ENCODE measurements at regions not wholly inside any gene's neighbourhood (a gene's known extent, or its start where the extent isn't known, plus 50 kb on each side); places are given as distances from the start of the nearest gene placed in this dataset.
"Not testable (repeated sequence)": the region's sequence is repeated elsewhere in the genome, so short reads cannot be mapped to it uniquely, and the experiment has no call there.

GRCh38 chr6:133079901-133080300 lies 161.3 kb upstream of the EYA4 start:
- Histone ChIP-seq H3K27me3 (no peaks in the 10 kb centered on the region), H3K36me3 (no peaks in the 10 kb centered on the region), H3K4me1 (0 out of 2 replicates have a peak, but pooled peaks cover 7% of the 10 kb centered on the region), H3K4me3 (no peak overlapping the region), H3K27ac (no peak overlapping the region), H3K9me3 (replicated peaks) (no peaks in the 10 kb centered on the region)
- DNase-seq: no peak

GRCh38 chr6:133083248-133083967 lies 157.7 kb upstream of the EYA4 start:
- Histone ChIP-seq H3K27me3 (no peaks in the 10 kb centered on the region), H3K36me3 (no peaks in the 10 kb centered on the region), H3K27ac (no peak overlapping the region), H3K4me1 (peaks cover 21% of the 10 kb centered on the region), H3K4me3 (no peak overlapping the region), H3K9me3 (replicated peaks) (no peaks in the 10 kb centered on the region)
- no peak for DNase-seq

- Histone ChIP-seq H3K27me3 (no peaks in the 10 kb centered on the region), H3K4me3 (no peak overlapping the region), H3K9me3 (replicated peaks) (no peaks in the 10 kb centered on the region), H3K4me1 (peaks cover 21% of the 10 kb centered on the region), H3K36me3 (no peaks in the 10 kb centered on the region), H3K27ac (peak overlapping the region; percentile 24; the same call in 1 of the 2 replicates)
- peak in 1 of 2 experiments; percentile 6 for DNase-seq
Measured at GRCh38 chr6:133085471-133085870, 155.7 kb upstream of the EYA4 start.

GRCh38 chr6:133085896-133086295 lies 155.3 kb upstream of the EYA4 start:
- H3K9me3 ChIP-seq (replicated peaks): no peaks in the 10 kb centered on the region
- H3K36me3 ChIP-seq: no peaks in the 10 kb centered on the region
- peaks cover 21% of the 10 kb centered on the region for H3K4me1 ChIP-seq
- no peaks in the 10 kb centered on the region for H3K27me3 ChIP-seq
- H3K4me3 ChIP-seq: no peak overlapping the region
- peak overlapping the region; percentile 24; the same call in 1 of the 2 replicates for H3K27ac ChIP-seq
- peak in 1 of 2 experiments; percentile 53 for DNase-seq

- DNase-seq: no peak
- no peaks in the 10 kb centered on the region for H3K27me3 ChIP-seq
- H3K27ac ChIP-seq: no peak overlapping the region
- no peak overlapping the region for H3K4me3 ChIP-seq
- H3K36me3 ChIP-seq: no peaks in the 10 kb centered on the region
- H3K9me3 ChIP-seq (replicated peaks): no peaks in the 10 kb centered on the region
- peaks cover 14% of the 10 kb centered on the region for H3K4me1 ChIP-seq
Measured at GRCh38 chr6:133088931-133089695, 152.0 kb upstream of the EYA4 start.

GRCh38 chr6:133092199-133092598 lies 149.0 kb upstream of the EYA4 start:
- H3K9me3 ChIP-seq (replicated peaks): no peaks in the 10 kb centered on the region
- no peaks in the 10 kb centered on the region for H3K27me3 ChIP-seq
- no peak for DNase-seq
- H3K27ac ChIP-seq: no peak overlapping the region
- no peak overlapping the region for H3K4me3 ChIP-seq
- H3K36me3 ChIP-seq: no peaks in the 10 kb centered on the region
- H3K4me1 ChIP-seq: peaks cover 21% of the 10 kb centered on the region

GRCh38 chr6:133092771-133093170 lies 148.4 kb upstream of the EYA4 start:
- Histone ChIP-seq H3K9me3 (replicated peaks) (no peaks in the 10 kb centered on the region), H3K4me3 (no peak overlapping the region), H3K27me3 (no peaks in the 10 kb centered on the region), H3K36me3 (no peaks in the 10 kb centered on the region), H3K4me1 (peaks cover 21% of the 10 kb centered on the region), H3K27ac (no peak overlapping the region)
- no peak for DNase-seq

GRCh38 chr6:133093211-133093610 lies 147.9 kb upstream of the EYA4 start:
- H3K36me3 ChIP-seq; H3K9me3 ChIP-seq (replicated peaks); H3K27ac ChIP-seq; H3K27me3 ChIP-seq; DNase-seq; H3K4me3 ChIP-seq: not testable (repeated sequence)
- peaks cover 21% of the 10 kb centered on the region for H3K4me1 ChIP-seq

- Histone ChIP-seq H3K4me1 (peaks cover 24% of the 10 kb centered on the region), H3K36me3 (no peaks in the 10 kb centered on the region), H3K27ac (no peak overlapping the region), H3K9me3 (replicated peaks) (no peaks in the 10 kb centered on the region), H3K27me3 (no peaks in the 10 kb centered on the region), H3K4me3 (no peak overlapping the region)
- DNase-seq: no peak
Measured at GRCh38 chr6:133093956-133094355, 147.2 kb upstream of the EYA4 start.

- DNase-seq: no peak
- H3K9me3 ChIP-seq (replicated peaks): no peaks in the 10 kb centered on the region
- H3K4me1 ChIP-seq: peaks cover 36% of the 10 kb centered on the region
- H3K27ac ChIP-seq: no peak overlapping the region
- no peak overlapping the region for H3K4me3 ChIP-seq
- no peaks in the 10 kb centered on the region for H3K36me3 ChIP-seq
- H3K27me3 ChIP-seq: no peaks in the 10 kb centered on the region
Measured at GRCh38 chr6:133097208-133097607, 143.9 kb upstream of the EYA4 start.

GRCh38 chr6:133099573-133099972 lies 141.6 kb upstream of the EYA4 start:
- Histone ChIP-seq H3K4me1 (peaks cover 37% of the 10 kb centered on the region), H3K4me3 (no peak overlapping the region), H3K36me3 (no peaks in the 10 kb centered on the region), H3K9me3 (replicated peaks) (no peaks in the 10 kb centered on the region), H3K27ac (no peak overlapping the region; the same call in 1 of the 2 replicates), H3K27me3 (no peaks in the 10 kb centered on the region)
- DNase-seq: peak in 1 of 2 experiments; percentile 76

GRCh38 chr6:133100865-133101264 lies 140.3 kb upstream of the EYA4 start:
- peaks cover 24% of the 10 kb centered on the region for H3K4me1 ChIP-seq
- no peaks in the 10 kb centered on the region for H3K36me3 ChIP-seq
- DNase-seq: no peak
- no peak overlapping the region for H3K27ac ChIP-seq
- H3K9me3 ChIP-seq (replicated peaks): no peaks in the 10 kb centered on the region
- no peak overlapping the region for H3K4me3 ChIP-seq
- no peaks in the 10 kb centered on the region for H3K27me3 ChIP-seq

- Histone ChIP-seq H3K27ac (no peak overlapping the region), H3K27me3 (no peaks in the 10 kb centered on the region)
- DNase-seq: no peak
Measured at GRCh38 chr6:133101790-133102189, 139.4 kb upstream of the EYA4 start.

GRCh38 chr6:133106934-133107333 lies 134.2 kb upstream of the EYA4 start:
- H3K9me3 ChIP-seq (replicated peaks): no peaks in the 10 kb centered on the region
- no peaks in the 10 kb centered on the region for H3K36me3 ChIP-seq
- H3K4me3 ChIP-seq: no peak overlapping the region
- no peak for DNase-seq
- H3K4me1 ChIP-seq: 0 out of 2 replicates have a peak, but pooled peaks cover 3% of the 10 kb centered on the region
- no peak overlapping the region for H3K27ac ChIP-seq
- no peaks in the 10 kb centered on the region for H3K27me3 ChIP-seq

More at GRCh38 chr6:133101790-133102189, 139.4 kb upstream of the EYA4 start:
- H3K4me1 ChIP-seq: peaks cover 18% of the 10 kb centered on the region
- H3K4me3 ChIP-seq: no peak overlapping the region
- no peaks in the 10 kb centered on the region for H3K9me3 ChIP-seq (replicated peaks)
- H3K36me3 ChIP-seq: no peaks in the 10 kb centered on the region

- Histone ChIP-seq H3K27me3 (no peaks in the 10 kb centered on the region), H3K27ac (no peak overlapping the region), H3K4me1 (0 out of 2 replicates have a peak, but pooled peaks cover 3% of the 10 kb centered on the region), H3K4me3 (no peak overlapping the region), H3K36me3 (no peaks in the 10 kb centered on the region), H3K9me3 (replicated peaks) (no peaks in the 10 kb centered on the region)
- no peak for DNase-seq
Measured at GRCh38 chr6:133108419-133108818, 132.7 kb upstream of the EYA4 start.

Data from SJCRH30 (cell line).